HG03175 (cell line): ENCODE measurements at regions not wholly inside any gene's neighbourhood (a gene's known extent, or its start where the extent isn't known, plus 50 kb on each side); places are given as distances from the start of the nearest gene placed in this dataset.
"Not testable (repeated sequence)": the region's sequence is repeated elsewhere in the genome, so short reads cannot be mapped to it uniquely, and the experiment has no call there.

Experiments used
- ATAC-seq: cut with Tn5 transposase; IDR thresholded peaks from one replicate; pipeline ENCODE4 v1.9.1; 2021; ENCODE audit warnings: mild to moderate bottlenecking, moderate library complexity; ENCODE audit not compliant: unreplicated experiment

DNA sequence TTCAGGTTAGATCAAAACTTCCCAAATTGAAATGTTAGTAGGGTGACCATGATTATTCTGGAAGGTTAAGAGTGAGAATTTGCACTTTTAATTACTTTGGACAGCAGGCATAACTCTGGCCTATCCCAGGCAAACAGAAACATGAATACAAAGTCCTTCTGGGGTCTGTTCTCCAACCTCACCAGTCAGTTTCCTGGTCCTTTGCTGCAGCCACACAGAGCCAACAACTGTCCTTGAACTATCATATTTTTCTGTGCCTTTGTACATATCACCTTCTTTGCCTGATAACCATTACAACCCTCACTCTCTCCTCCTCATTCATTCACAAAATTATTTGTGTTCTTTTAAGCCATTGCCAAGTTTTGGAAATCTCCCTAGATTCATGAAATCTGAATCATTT is 126.0 kb upstream of the GBE1 start:
- no peak for ATAC-seq

DNA sequence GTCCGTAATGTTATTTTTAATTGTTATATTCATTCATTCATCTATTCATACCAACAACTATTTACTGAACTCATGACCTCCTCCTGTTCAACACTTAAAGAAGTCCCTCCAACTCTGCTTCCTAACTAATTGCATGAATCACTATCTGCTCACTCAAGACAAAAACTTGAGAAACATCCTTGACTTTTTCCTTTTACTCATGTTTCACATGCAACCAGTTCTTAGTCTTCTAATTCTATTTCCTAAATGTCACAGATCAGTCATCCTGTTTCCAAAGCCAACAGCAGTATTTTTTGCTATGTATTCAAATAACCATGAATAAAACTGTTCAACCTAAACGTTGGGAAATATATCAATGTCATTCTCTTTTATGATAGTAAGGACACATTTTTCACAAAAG is 124.6 kb upstream of the GBE1 start:
- no peak for ATAC-seq

DNA sequence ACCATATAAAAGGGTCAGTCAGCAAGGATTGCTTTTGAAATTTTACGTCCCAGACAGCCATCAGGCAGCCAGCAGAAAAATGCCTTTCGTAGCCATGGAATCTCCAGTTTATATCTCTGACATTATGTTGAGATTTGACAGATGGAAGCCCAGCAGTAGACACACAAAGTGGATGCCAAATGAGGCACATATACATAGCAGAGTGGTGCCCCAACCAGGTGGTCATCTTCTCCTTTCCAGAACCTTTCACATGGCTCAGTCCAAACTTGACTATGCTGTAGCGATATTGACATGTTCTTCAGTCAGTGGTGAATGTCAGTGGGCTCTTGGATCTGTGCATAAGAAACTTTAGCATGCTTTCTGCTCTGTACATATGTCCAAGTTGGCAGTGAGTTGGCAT is 123.3 kb upstream of the GBE1 start:
- ATAC-seq = no peak

DNA sequence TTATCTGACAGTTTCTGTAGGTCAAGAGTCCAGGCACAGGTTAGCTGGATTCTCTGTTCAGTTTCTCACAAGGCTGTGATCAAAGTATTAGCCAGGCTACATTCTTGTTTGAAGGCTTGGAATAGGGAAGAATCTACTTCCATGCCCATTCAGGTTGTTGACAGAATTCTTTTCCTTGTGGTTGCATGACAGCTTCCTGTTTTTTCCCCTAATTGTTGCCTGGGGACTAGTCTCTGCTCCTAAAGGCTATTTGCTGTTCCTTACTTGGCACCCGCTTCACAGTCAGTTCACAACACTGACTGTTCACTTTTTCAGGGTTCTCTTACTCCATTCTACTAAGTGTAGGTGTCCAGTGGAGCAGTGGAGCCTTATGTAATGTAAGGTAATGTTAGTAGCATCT is 115.4 kb upstream of the GBE1 start:
- no peak for ATAC-seq

DNA sequence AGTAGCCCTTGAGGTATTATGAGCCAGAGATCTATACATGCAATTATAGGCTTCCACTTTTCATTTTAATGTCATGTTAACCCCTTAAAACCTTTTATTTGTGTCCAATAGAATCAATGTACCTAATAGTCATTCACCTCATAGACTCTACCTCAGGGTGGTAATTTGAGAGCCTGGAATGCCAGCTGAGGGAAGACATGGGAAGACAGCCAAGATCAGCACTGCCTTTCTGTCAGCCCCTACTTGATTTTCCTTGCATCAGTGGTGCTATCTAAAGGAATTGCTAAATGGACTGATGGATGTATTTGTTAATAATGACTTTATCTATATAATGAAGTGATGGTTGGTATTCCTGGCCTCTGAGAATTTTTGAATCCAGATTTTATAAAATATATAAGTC is 113.3 kb upstream of the GBE1 start:
- ATAC-seq = no peak

DNA sequence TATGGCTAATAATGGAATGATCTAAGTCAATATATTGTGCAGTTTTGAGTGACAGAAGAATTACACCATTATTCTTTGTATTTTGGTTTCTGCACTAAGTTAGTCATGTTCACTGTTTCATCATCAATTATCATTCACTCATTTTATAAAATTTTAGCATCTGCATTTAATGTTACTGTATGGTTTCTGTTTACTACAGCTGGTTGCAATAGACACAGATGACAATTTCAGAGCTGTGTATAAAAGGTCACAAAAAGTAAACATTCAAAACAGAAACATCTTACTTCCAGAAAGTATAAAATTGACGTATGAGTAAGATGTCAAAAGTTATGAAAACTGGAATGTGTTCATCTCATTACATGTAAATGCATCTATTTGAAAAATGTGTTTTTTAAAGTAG is 111.1 kb upstream of the GBE1 start:
- no peak for ATAC-seq

DNA sequence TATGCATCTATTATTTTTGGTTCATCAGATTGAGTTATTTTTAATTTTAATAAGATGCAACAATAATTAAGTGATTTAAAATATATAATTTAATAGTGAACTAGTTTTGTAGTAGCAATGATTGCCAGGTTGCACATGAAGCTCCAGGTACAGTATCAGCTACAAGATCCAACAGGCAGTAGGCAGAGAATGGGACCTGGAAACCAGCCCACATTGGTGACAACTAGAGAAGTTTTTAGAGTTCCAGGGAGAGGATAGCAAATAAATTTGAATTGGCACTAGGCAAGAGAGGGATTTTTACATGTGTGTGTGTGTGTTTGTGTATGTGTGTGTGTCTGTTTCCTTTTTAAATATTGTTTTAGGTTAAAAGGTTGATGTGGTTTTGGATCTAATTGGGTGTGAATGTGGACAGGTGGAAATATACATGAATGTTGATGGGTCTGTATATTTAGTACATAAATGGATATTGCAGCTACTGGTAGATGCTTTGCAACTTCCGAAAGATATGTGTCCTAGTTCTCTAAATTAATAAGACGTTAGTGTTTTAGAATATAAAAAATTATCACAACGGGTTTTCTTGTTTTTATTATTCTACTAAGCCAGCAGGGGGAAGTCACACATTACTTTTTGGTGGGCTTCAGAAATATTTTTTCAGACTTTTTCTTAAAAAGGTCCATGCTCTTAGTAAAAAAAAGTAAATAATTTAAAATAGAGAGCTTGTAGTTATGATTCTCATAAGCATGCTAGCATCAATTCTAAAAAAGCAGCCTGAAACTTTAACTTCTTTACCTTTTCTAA is 110.1 kb upstream of the GBE1 start:
- no peak for ATAC-seq

DNA sequence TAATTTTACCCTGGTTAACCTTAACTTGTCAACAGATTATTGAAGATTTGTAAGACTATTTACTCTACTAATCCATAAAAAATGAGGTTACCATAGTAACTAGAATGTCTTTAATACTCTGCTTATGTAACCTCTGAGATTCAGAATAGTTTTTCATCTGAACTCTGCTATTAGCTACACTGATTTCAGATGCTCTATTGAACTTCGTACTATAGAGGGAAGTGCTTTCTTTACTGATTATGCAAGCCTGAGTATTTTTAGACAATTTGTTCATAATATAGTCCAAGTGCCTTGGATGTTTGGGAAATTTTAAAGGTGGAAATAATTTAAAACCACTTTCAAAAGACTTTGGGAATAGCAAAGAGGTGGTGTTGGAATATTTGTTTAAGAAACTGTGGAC is 107.9 kb upstream of the GBE1 start:
- ATAC-seq = no peak

DNA sequence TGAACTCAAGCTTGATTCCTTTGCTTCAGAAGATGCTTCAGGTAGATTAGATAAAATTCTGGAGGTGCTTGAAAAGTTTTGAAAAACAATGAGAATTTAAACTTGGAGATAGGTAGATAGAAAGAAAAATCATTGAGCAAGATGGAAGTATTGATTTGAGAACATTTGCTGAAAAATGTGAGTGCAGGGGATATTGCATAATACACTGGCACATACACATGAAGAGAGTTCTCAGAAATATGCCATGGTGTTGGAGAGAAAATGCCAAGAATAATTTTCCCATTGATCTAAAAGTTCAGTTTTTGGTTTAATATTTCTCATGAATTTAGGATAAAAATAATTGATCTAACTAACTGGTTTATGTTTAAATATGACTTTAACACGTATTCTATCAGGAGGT is 107.2 kb upstream of the GBE1 start:
- ATAC-seq = no peak

DNA sequence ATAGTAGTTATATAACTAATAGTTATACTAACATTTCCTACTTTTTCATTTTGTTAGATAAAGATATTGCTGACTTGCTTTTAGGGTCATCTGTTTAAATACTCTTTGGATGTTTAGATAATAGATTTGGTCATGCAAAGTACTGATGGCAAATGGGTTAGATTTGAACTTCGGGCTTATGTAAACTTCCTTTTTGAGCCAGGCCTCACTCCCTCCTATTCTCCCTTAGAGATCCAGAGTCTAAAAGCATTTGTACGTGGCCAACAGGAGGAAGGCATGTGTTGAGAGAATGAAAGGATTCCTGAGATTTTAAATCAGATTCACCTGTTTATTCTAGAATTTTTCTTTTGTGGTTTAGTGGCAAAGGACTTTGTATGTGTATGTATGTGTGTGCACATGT is 106.4 kb upstream of the GBE1 start:
- ATAC-seq = no peak

DNA sequence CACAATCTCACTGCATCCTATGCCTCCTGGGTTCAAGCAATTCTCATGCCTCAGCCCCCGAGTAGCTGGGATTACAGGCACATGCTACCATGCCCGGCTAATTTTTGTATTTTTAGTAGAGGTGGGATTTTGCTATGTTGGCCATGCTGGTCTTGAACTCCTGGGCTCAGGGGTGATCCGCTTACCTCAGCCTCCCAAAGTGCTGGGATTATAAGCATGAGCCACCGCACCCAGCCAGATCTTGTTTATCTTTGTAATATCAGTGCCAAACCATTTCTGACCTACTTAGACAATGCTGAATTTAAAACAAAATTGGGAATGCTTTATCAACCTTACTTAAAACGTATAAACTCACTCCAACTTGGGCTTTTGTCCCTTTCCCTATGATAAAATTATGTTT is 103.7 kb upstream of the GBE1 start:
- not testable (repeated sequence) for ATAC-seq

DNA sequence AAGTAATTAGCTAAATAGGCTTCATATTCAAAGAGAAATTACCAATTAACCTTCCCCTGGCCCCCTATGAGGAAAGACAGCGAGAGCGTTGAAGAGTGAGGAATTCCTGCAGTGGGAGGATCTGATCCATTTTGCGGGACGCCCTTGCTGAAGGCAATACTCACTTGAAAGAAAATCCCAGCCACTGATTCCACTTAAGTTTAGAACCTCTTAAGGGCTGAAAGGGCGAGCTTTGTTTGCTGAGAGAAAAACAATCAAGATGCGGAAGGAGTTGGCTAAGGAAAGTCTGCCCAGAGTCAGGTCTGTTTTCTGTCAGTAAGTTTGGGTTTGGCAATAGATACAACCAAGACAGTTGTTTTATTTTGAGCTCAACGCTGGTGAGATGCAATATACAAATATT is 102.8 kb upstream of the GBE1 start:
- ATAC-seq = no peak

DNA sequence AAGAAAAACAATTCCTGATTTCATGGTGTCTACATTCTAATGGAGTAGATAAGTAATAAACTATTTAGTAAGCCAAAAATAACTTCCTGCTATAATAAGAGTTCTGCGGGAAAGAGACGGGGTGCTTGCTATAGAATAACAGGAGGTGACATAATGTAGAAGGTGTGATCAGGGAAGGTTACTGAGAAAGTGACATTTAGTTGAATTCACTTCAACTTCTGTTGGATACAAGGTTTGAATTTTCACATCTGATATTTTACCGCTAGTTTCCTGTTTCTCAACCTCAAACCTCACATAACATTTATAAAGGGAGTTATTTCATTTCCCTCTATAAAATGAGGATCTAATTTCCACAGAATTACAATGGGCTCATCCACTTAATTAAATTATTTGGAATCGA is 102.3 kb upstream of the GBE1 start:
- no peak for ATAC-seq

DNA sequence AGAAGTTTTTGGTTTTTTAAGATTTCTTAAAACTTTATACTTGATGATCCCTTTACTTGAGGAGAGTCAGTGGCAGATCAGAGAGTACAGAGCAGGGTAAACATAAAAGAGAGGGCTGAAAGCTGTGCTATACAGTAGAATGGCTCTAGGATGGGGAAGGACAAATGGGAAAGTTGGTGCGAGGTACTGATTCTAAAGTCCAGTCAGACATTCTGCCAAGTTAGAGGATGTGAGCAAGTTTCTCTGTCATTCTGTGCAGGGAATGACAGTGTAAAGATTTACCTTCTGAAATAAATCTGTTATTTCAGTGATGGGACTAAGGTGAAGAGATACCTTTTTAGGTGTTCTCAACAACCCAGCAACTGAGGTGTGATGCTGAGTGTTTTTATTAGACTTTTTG is 100.1 kb upstream of the GBE1 start:
- no peak for ATAC-seq

DNA sequence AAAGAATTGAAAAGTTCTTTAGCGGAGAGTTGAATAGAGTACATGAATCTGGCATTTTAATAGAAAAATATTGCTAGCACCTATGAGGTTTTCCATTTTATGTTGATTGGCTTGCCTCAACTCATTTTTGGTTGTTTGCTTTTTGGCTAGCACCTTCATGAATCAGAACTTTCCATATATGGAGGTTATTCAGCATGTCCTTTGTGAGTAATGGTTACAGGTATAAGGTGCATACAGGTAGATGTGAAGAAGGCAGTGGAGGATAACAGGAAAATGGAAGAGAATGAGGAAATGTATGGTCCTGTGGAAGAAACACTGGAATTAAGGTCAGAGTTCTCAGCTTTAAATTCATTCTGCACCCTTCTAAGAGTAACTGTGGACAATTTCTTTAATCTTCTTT is 98.1 kb upstream of the GBE1 start:
- ATAC-seq = no peak

DNA sequence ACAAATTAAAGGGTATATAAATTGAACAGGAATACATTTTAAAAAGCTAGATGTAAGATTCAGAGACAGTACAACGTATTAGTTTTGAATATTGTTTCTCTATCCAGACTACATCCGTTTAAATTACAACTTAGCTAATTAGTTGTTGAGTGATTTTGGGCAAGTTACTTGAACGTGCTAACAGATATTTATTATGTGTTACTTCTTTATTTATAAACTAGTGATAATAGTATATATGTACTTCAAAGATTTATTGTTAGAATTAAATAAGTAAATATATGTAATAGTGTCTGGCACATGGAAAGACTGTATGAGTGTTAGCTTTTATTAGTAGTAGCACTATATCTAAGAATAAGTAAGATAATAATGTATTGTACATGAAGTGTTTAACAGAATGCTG is 92.0 kb upstream of the GBE1 start:
- ATAC-seq = no peak

DNA sequence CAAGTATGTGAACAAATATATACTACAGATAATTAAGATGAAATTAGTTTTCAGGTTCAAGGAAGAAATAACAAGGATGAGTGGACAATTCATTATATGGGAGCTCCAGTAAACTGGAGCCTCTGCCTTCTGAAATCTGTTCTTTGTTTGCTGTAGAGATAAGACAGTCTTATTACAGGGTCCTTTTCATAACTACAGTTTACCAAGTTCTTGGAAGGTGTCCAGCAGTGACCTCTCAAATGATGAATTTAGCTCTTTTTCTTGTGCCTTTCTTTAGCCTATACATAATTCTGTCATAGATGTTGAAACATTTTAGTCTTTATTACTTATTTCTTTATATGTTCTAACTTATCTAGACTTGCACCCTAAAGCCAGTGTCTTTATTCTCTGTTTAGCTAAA is 89.7 kb upstream of the GBE1 start:
- ATAC-seq = no peak

DNA sequence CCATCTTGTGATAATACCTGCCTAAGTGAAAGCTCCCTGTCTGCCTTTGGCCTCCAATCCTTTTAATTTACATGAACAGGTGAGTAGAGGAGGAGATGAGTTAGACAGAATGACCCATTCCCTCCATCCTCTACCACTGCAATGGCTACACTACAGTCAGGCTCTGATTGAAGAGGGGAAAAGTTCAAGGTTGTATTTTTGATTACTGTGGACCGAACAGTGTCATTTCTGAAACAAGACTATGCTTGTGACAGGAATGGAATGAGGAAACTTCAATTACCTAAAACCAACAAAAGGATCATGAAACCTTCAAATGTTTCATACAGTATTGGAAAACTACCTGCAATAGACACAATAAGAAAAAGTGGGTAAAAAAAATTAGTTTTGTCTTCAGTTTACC is 85.5 kb upstream of the GBE1 start:
- no peak for ATAC-seq

DNA sequence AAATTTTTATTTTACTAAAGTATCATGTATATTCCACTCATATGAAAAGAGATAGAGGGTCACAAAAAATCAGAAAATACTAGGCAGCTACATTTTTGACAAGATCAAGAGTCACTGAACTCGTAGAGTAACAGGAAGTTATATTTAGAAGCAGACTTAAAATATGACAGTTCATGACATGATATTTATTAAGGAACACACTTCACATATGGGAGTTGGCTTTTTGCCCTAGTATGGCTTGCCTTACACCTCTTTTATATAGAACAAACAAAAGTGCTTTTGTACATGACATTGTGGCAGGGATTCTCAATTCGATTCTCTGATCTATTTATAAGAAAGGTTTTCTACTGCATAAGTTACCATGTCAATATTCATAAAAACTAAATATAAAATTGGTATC is 80.1 kb upstream of the GBE1 start:
- no peak for ATAC-seq

DNA sequence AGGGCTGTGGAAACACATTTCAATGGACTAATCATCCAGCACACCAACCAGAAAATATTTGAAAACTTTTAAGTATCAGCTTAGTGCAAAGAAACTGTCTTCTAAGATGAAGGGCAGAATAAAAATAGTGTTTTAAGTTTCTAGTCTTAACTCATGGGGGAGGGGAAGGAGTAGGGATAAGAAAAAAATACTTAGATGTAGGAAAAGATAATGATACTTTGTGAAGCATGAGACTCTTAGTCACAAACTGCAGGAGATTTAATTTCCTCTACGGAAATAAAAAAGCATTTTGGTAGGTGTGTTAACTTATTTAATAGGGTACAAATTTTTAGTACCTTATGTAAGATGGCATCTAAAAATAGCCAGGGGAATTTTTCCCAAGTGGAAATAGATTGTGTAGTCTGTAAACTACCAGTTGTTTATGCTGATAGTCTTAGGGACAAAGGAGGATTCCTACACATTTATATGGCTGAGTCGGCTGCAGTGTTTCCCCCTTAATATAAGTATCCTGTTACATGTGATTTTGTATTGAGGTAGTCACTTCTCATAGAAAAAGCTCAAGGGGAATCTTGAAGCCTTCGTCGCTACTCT is 78.2 kb upstream of the GBE1 start:
- ATAC-seq = no peak

DNA sequence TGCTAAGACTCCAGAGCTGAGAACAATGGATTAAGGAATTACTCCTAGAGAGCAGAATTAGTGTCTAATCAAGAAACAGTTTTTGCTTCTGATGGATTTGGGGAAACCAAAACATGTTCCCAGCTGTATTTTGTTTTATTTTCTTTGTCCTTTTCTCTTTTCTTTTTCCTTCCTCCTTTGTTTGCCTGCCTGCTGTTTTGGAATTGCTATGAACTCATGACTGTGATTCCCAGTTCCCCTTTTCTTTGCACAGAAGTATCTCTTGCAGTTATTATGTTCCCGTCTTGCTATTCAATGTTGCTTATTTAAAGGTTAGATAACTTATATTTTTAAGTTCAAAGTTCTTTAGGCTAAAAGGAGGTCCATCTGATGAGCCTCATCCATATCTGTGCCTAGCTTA is 77.0 kb upstream of the GBE1 start:
- no peak for ATAC-seq

DNA sequence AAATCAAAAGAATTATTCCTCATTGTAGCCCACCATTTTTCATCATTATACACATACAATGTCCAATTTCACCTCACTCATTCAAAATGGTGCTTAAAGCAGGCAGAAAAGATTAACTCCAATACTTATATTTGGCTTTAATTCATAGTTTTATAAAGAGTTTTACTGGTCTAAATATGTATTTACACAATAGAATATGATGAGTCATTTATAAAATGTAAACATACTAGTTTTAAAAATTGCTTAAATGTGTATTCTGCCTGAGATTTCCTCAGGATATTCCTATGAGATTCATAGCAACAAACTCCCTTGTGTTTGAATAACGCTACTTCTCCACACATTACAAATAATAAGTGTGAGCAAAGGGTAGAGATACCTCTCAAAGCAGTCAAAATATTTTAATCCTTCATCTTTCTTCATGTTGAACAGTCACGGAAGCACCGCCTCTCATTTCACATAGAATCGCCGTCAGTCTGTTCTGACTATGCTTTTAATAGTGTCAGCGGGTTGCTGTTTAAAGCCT is 75.7 kb upstream of the GBE1 start:
- no peak for ATAC-seq

DNA sequence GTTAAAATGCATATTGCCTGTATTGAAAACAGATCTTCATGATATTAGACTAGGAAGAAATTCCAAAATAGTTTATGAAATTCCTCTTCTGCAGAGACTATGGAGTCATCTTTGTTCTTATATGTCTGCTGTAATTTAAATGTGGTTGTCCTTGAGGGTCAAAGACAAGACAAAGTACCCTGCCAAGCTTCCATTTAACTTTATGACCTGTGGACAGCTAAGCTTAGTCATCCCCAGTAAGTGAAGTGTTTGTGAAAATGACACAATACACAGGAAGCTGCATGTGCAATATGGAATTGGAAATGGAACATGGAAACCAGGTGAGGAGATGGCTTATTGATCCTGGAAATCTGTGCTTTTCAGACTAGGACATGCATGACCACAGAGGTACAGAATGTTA is 68.5 kb upstream of the GBE1 start:
- no peak for ATAC-seq
